ENCODE measurements at regions not wholly inside any gene's neighbourhood (a gene's known extent, or its start where the extent isn't known, plus 50 kb on each side); places are given as distances from the start of the nearest gene placed in this dataset.
"Not testable (repeated sequence)": the region's sequence is repeated elsewhere in the genome, so short reads cannot be mapped to it uniquely, and the experiment has no call there.

DNA sequence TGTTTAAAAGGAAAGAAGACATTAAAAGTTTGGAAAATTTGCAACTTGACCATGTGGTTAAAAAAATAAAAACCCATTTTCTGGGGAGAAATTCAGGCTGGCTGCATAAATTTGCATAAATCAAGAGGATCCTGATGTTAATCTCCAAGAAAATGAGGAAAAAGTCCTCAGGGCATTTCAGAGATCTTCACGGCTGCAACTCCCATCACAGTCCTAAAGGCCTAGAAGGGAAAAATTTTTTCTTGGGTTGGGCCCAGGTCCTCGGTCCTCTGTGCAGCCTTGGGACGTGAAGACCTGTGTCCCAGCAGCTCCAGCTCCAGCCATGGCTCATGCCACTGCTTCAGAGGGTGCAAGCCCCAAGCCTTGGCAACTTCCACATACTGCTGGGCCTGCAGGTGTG, 84.8 kb upstream of the C1QTNF3 start:
- not testable (repeated sequence) for H3K27ac Mint-ChIP-seq; H3K4me3 Mint-ChIP-seq; H3K79me2 ChIP-seq (replicated peaks; ENCODE audit: insufficient read depth); H3K9me3 Mint-ChIP-seq; H2AFZ ChIP-seq; H3K9me2 ChIP-seq (ENCODE audit: insufficient read depth); H3K27ac ChIP-seq (ENCODE audit: low read depth); H3K4me2 ChIP-seq; H3K4me3 ChIP-seq; H3K4me1 ChIP-seq (ENCODE audit: insufficient read depth); H3K27me3 ChIP-seq (ENCODE audit: insufficient read depth); ATAC-seq; H3F3A ChIP-seq (replicated peaks; ENCODE audit: low read depth); H3K27me3 Mint-ChIP-seq (ENCODE audit: insufficient read depth, low read depth, poor library complexity); H4K20me1 ChIP-seq (replicated peaks; ENCODE audit: insufficient read depth); H3K36me3 ChIP-seq (ENCODE audit: insufficient read depth); DNase-seq (ENCODE audit: low spot score); H3K4me1 Mint-ChIP-seq
- peaks cover 11% of the 10 kb centered on the region for H3K36me3 Mint-ChIP-seq (ENCODE audit: low read depth)

DNA sequence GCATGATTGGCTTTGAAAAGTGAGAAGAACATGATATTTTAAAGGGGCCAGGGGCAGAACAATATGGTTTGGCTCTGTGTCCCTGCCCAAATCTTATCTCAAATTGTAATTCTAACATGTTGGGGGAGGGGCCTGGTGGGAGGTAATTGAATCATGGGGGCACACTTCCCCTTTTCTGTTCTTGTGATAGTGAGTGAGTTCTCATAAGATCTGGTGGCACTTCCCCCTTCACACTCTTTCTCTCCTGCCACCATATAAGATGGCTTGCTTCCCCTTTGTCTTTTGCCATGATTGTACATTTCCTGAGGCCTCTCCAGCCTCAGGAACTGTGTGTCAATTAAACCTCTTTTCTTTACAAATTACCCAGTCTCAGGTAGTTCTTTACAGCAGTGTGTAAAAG, 85.9 kb upstream of the C1QTNF3 start:
- not testable (repeated sequence) for H4K20me1 ChIP-seq (replicated peaks; ENCODE audit: insufficient read depth); H3K4me1 ChIP-seq (ENCODE audit: insufficient read depth); H3K36me3 ChIP-seq (ENCODE audit: insufficient read depth); H3K27ac Mint-ChIP-seq; H3K4me3 ChIP-seq; H3K27me3 ChIP-seq (ENCODE audit: insufficient read depth); H3K27ac ChIP-seq (ENCODE audit: low read depth); H3K79me2 ChIP-seq (replicated peaks; ENCODE audit: insufficient read depth); H2AFZ ChIP-seq; H3K9me3 Mint-ChIP-seq; H3F3A ChIP-seq (replicated peaks; ENCODE audit: low read depth); H3K4me3 Mint-ChIP-seq; H3K9me2 ChIP-seq (ENCODE audit: insufficient read depth); H3K4me2 ChIP-seq; DNase-seq (ENCODE audit: low spot score); H3K27me3 Mint-ChIP-seq (ENCODE audit: insufficient read depth, low read depth, poor library complexity); ATAC-seq; H3K4me1 Mint-ChIP-seq
- H3K36me3 Mint-ChIP-seq (ENCODE audit: low read depth) = peaks cover 11% of the 10 kb centered on the region

DNA sequence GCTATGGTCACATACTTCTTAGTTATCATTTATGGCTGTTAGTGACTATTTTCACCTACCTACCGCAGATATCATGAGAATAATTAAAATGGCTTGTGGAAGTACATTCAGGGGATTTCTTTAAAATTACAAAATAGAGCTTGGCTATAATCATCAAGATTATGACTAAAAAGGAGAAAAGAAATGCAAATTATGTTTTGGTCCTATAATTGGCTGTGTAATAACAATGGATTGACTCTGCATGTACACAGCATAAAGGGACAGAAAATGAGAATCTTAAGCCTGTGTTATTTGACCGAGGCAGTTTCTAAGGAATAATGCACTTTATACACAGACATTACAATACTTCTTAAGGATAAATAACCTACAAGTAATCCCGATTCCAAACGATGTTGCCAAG, 112.0 kb upstream of the C1QTNF3 start:
- not testable (repeated sequence) for H3K27me3 Mint-ChIP-seq (ENCODE audit: insufficient read depth, low read depth, poor library complexity); H3K4me3 ChIP-seq; H3K4me2 ChIP-seq; H3K79me2 ChIP-seq (replicated peaks; ENCODE audit: insufficient read depth); H3K36me3 Mint-ChIP-seq (ENCODE audit: low read depth); H3K27ac ChIP-seq (ENCODE audit: low read depth); H3K9me3 Mint-ChIP-seq; H3F3A ChIP-seq (replicated peaks; ENCODE audit: low read depth); H2AFZ ChIP-seq; H3K27me3 ChIP-seq (ENCODE audit: insufficient read depth); H3K4me1 Mint-ChIP-seq; ATAC-seq; H3K4me3 Mint-ChIP-seq; H3K36me3 ChIP-seq (ENCODE audit: insufficient read depth); H3K27ac Mint-ChIP-seq; H3K4me1 ChIP-seq (ENCODE audit: insufficient read depth); H4K20me1 ChIP-seq (replicated peaks; ENCODE audit: insufficient read depth); DNase-seq (ENCODE audit: low spot score); H3K9me2 ChIP-seq (ENCODE audit: insufficient read depth)

DNA sequence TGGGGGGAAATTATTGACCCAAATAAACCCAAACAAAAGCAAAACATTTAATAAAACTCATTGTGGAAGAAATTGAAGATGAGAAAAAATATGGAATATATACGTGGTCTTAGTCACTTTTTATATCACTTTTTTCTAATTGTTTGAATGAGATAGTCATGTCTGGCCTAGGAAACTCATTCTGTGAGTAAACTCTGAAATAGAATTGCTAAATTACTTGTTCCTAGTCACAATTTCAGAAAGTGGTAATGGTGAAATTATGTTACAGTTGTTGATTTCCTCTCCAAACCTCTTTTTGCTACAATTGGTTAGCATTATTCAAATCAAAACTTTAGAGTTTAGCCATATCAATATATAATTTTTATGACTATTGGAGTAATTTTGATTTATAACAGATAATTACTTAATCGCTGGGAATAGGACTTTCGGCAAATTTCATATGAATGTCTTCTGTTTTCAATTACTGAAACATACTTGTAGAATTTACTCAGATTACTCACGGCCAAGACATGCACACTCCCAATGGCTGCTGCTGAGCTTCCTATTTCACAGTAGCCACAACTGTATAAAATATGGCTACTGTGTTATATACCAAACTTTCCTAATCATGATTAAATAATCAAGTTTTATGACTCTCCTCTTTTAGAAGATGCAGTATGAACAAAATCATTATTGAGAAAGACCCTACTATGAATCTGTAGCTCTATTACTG, 113.8 kb upstream of the C1QTNF3 start:
- H3K4me1 Mint-ChIP-seq; H3K9me3 Mint-ChIP-seq; H3K79me2 ChIP-seq (replicated peaks; ENCODE audit: insufficient read depth); DNase-seq (ENCODE audit: low spot score); H3F3A ChIP-seq (replicated peaks; ENCODE audit: low read depth); H2AFZ ChIP-seq; H3K27me3 Mint-ChIP-seq (ENCODE audit: insufficient read depth, low read depth, poor library complexity); H3K9me2 ChIP-seq (ENCODE audit: insufficient read depth); H3K36me3 ChIP-seq (ENCODE audit: insufficient read depth); H3K4me3 Mint-ChIP-seq; H3K4me2 ChIP-seq; H3K27me3 ChIP-seq (ENCODE audit: insufficient read depth); H3K4me1 ChIP-seq (ENCODE audit: insufficient read depth); H3K27ac ChIP-seq (ENCODE audit: low read depth); H3K4me3 ChIP-seq; H3K27ac Mint-ChIP-seq; ATAC-seq; H4K20me1 ChIP-seq (replicated peaks; ENCODE audit: insufficient read depth); H3K36me3 Mint-ChIP-seq (ENCODE audit: low read depth): not testable (repeated sequence)

DNA sequence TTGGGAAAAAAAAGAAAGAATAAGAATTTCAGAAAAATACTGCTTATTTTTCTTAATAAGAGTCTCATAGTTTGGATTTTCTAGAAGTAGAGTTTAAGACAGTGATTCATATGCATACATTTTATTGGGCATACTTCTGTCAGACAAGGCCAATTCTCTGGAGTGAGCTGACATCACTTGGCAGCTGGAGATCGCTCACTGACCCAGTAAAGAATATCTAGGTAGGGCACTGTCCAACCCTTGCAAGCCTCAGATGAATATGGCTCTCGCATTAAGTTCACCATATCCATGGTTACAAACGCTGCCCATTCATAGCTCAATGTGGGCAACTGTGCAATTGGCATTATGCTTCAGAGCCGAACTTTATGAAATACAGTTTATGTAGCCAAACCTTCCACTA, 117.9 kb upstream of the C1QTNF3 start:
- not testable (repeated sequence) for H3K9me3 Mint-ChIP-seq

DNA sequence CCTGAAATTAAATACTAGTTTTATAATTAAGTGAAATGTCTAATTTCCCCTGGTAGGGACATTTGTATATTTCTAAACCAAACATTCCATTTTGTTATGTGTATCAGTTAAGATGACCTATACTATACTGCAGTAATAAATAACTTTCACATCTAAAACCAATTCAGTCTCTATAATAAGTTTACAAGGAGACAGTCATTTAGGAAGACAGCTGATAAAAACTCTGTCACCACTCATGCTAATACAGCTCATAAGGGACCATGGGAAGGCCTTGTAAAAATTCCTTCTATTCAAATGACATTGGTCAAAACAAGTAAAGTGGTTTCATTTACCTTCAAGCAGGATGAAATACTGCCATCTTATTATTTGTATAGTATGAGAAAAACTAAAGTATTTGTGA, 128.4 kb upstream of the C1QTNF3 start:
- H3K36me3 Mint-ChIP-seq (ENCODE audit: low read depth) = peaks cover 20% of the 10 kb centered on the region
- ATAC-seq; H3K36me3 ChIP-seq (ENCODE audit: insufficient read depth); H3F3A ChIP-seq (replicated peaks; ENCODE audit: low read depth); H3K9me2 ChIP-seq (ENCODE audit: insufficient read depth); H3K4me3 ChIP-seq; H4K20me1 ChIP-seq (replicated peaks; ENCODE audit: insufficient read depth); H3K27ac Mint-ChIP-seq; H3K4me2 ChIP-seq; H3K4me1 Mint-ChIP-seq; H2AFZ ChIP-seq; DNase-seq (ENCODE audit: low spot score); H3K4me1 ChIP-seq (ENCODE audit: insufficient read depth); H3K27me3 Mint-ChIP-seq (ENCODE audit: insufficient read depth, low read depth, poor library complexity); H3K27me3 ChIP-seq (ENCODE audit: insufficient read depth); H3K4me3 Mint-ChIP-seq; H3K79me2 ChIP-seq (replicated peaks; ENCODE audit: insufficient read depth); H3K27ac ChIP-seq (ENCODE audit: low read depth); H3K9me3 Mint-ChIP-seq: not testable (repeated sequence)

More for the DNA sequence above, 117.9 kb upstream of the C1QTNF3 start:
- not testable (repeated sequence) for DNase-seq (ENCODE audit: low spot score); H3K9me2 ChIP-seq (ENCODE audit: insufficient read depth); ATAC-seq; H3K27ac ChIP-seq (ENCODE audit: low read depth); H3K4me2 ChIP-seq; H3K27ac Mint-ChIP-seq; H3K4me1 ChIP-seq (ENCODE audit: insufficient read depth); H3K27me3 ChIP-seq (ENCODE audit: insufficient read depth); H4K20me1 ChIP-seq (replicated peaks; ENCODE audit: insufficient read depth); H3F3A ChIP-seq (replicated peaks; ENCODE audit: low read depth); H3K4me1 Mint-ChIP-seq; H2AFZ ChIP-seq; H3K79me2 ChIP-seq (replicated peaks; ENCODE audit: insufficient read depth); H3K27me3 Mint-ChIP-seq (ENCODE audit: insufficient read depth, low read depth, poor library complexity); H3K4me3 ChIP-seq; H3K36me3 Mint-ChIP-seq (ENCODE audit: low read depth); H3K4me3 Mint-ChIP-seq; H3K36me3 ChIP-seq (ENCODE audit: insufficient read depth)

Data from GM23338 (cell line).